Neuronal stem cell (in vitro differentiated cells): ENCODE measurements at regions not wholly inside any gene's neighbourhood (a gene's known extent, or its start where the extent isn't known, plus 50 kb on each side); places are given as distances from the start of the nearest gene placed in this dataset.

Source experiments
- DNase-seq: peaks from one replicate; pipeline ENCODE4 v3.0.0-alpha.2; 2013; ENCODE audit warnings: low spot score
- H2AFZ ChIP-seq: one replicate; pipeline ENCODE4 v1.6.1; 2013; ENCODE audit warnings: mild to moderate bottlenecking, low read length, inconsistent platforms
- H2AK5ac ChIP-seq: 2 replicates; pipeline ENCODE4 v1.6.1; 2013; ENCODE audit warnings: low read depth, mild to moderate bottlenecking, inconsistent platforms, low read length, moderate library complexity, mixed read lengths
- H2BK120ac ChIP-seq: 2 replicates; pipeline ENCODE4 v1.6.1; 2013; ENCODE audit warnings: low read depth, mild to moderate bottlenecking, inconsistent platforms, low read length, moderate library complexity, mixed read lengths
- H2BK12ac ChIP-seq: one replicate; pipeline ENCODE4 v1.6.1; 2013; ENCODE audit warnings: low read length, inconsistent platforms
- H2BK15ac ChIP-seq: 2 replicates; pipeline ENCODE4 v1.6.1; 2013; ENCODE audit warnings: mild to moderate bottlenecking, low read length, inconsistent platforms, mixed read lengths
- H2BK5ac ChIP-seq: one replicate; pipeline ENCODE4 v1.6.1; 2013; ENCODE audit warnings: inconsistent platforms, mild to moderate bottlenecking, low read length, moderate library complexity
- H3K14ac ChIP-seq: one replicate; pipeline ENCODE4 v1.6.1; 2013; ENCODE audit warnings: low read length, inconsistent platforms
- H3K18ac ChIP-seq: 2 replicates; pipeline ENCODE4 v1.6.1; 2013; ENCODE audit warnings: low read length, inconsistent platforms
- H3K23ac ChIP-seq: 2 replicates; pipeline ENCODE4 v1.6.1; 2013; ENCODE audit warnings: low read depth, mild to moderate bottlenecking, mixed read lengths, low read length, inconsistent platforms; ENCODE audit not compliant: poor library complexity
- H3K27ac ChIP-seq: replicated peaks from 3 replicates; pipeline ENCODE4 v1.5.1; 2013; ENCODE audit warnings: low read length, inconsistent platforms
- H3K27me3 ChIP-seq, 3 experiments: 2 replicates each; pipeline ENCODE4 v1.6.1; 2013; ENCODE audit warnings: low read length in 3 of 3, mild to moderate bottlenecking in 2 of 3, inconsistent platforms in 1 of 3, low read depth in 1 of 3, mixed read lengths in 1 of 3, moderate library complexity in 1 of 3; ENCODE audit not compliant: control insufficient read depth in 3 of 3, insufficient read depth in 3 of 3
- H3K36me3 ChIP-seq, 2 donors: replicated peaks in 1 of 2; 2 replicates each; pipeline ENCODE4 v1.6.1; 2013; ENCODE audit warnings: low read length in 2 of 2; ENCODE audit not compliant: control insufficient read depth in 2 of 2, insufficient read depth in 2 of 2
- H3K4ac ChIP-seq: 2 replicates; pipeline ENCODE4 v1.6.1; 2013; ENCODE audit warnings: inconsistent platforms, mild to moderate bottlenecking, low read length, moderate library complexity
- H3K4me1 ChIP-seq, 2 donors: 1 replicate in 1 of 2; 2 replicates in 1 of 2; pipeline ENCODE4 v1.6.1; 2013; ENCODE audit warnings: low read length in 2 of 2, low read depth in 1 of 2; ENCODE audit not compliant: control insufficient read depth in 2 of 2, insufficient read depth in 1 of 2
- H3K4me2 ChIP-seq: one replicate; pipeline ENCODE4 v1.6.1; 2013; ENCODE audit warnings: mild to moderate bottlenecking, low read length, inconsistent platforms; ENCODE audit not compliant: insufficient read depth, poor library complexity, severe bottlenecking
- H3K4me3 ChIP-seq, 2 donors: 2 replicates each; pipeline ENCODE4 v1.5.1; 2013; ENCODE audit warnings: low read length in 2 of 2, mild to moderate bottlenecking in 2 of 2, inconsistent platforms in 1 of 2, moderate library complexity in 1 of 2
- H3K79me1 ChIP-seq: one replicate; pipeline ENCODE4 v1.6.1; 2013; ENCODE audit warnings: low read depth, mild to moderate bottlenecking, inconsistent platforms, low read length, moderate library complexity
- H3K9ac ChIP-seq: one replicate; pipeline ENCODE4 v1.6.1; 2013; ENCODE audit warnings: mild to moderate bottlenecking, low read depth, low read length, inconsistent platforms; ENCODE audit not compliant: poor library complexity
- H3K9me3 ChIP-seq, 2 donors: replicated peaks in 1 of 2; 2 replicates each; pipeline versions ENCODE3 to v1.6.1; 2013; ENCODE audit warnings: low read length in 2 of 2, mild to moderate bottlenecking in 2 of 2, inconsistent platforms in 1 of 2, low read depth in 1 of 2, mixed read lengths in 1 of 2, moderate library complexity in 1 of 2; ENCODE audit not compliant: control insufficient read depth in 2 of 2, insufficient read depth in 1 of 2
- H4K8ac ChIP-seq: one replicate; pipeline ENCODE4 v1.6.1; 2013; ENCODE audit warnings: low read depth, mild to moderate bottlenecking, inconsistent platforms, low read length, moderate library complexity
- H4K91ac ChIP-seq: one replicate; pipeline ENCODE4 v1.6.1; 2013; ENCODE audit warnings: low read length, low read depth, mild to moderate bottlenecking, inconsistent platforms; ENCODE audit not compliant: poor library complexity
- WGBS, 2 donors: extraction: QIAGEN DNeasy Blood & Tissue Kit; methylation state at CpG; one replicate each; pipeline ENCODE4 v1.1.7; 2013; ENCODE audit warnings: missing lambda C conversion rate in 2 of 2, mixed read lengths in 1 of 2; ENCODE audit not compliant: insufficient read length in 2 of 2, insufficient replicate concordance in 1 of 2; ENCODE audit errors: extremely low coverage in 2 of 2; 5-methylcytosine and 5-hydroxymethylcytosine counted together

DNA sequence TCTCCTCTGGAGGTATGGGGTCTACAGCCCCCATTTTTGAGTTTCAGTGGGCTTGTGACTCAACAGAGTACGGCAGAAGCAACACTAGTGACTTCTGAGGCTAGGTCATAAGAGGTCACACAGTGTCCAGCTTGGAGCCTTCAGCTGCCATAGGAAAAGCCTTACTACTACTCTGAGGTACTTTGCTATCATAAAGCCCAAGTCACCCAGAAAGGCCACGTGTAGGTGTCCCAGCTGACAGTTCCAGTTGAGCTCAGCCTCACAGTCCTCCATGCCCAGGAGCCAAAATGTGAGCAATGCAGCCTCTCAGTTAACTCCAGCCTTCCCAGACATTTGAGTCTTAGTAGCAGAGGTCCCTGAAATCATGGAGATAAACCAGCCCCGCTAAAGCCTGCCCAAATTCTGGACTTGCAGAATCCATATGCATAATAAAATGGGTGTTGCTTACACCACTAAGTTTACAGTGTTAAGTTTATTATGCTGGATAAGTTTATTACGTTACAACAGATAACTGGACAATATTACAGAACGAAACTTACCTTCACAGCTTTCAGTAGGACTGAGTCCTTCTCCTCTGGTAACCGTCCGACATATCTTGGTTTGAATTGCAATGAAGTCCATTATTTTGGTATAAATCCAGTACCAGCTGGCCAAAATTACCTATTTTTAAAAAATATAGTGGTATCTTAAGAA is 181.1 kb downstream of the AVL9 start:
- Histone ChIP-seq H3K18ac (no peak overlapping the region), H3K4ac (no peak overlapping the region), H3K23ac (no peak overlapping the region), H3K4me1 (peaks cover 0 to 8% of the 10 kb centered on the region in 2 donors), H2BK120ac (no peak overlapping the region), H2BK5ac (no peak overlapping the region), H3K79me1 (no peaks in the 10 kb centered on the region), H3K36me3 (peaks cover 2 to 11% of the 10 kb centered on the region in 2 donors), H3K9ac (no peak overlapping the region), H2AK5ac (no peak overlapping the region), H3K14ac (no peak overlapping the region), H3K27me3 (no peaks in the 10 kb centered on the region), H2AFZ (no peak overlapping the region), H2BK15ac (no peak overlapping the region), H3K4me2 (no peak overlapping the region), H3K9me3 (peaks cover 3 to 11% of the 10 kb centered on the region in 2 donors), H4K8ac (no peak overlapping the region), H3K4me3 (no peak overlapping the region), H3K27ac (no peak overlapping the region), H2BK12ac (no peak overlapping the region), H4K91ac (no peak overlapping the region)
- WGBS, 2 donors, result no CpG with 5 or more reads among the region's 7 CpGs
- DNase-seq, result no peak

DNA sequence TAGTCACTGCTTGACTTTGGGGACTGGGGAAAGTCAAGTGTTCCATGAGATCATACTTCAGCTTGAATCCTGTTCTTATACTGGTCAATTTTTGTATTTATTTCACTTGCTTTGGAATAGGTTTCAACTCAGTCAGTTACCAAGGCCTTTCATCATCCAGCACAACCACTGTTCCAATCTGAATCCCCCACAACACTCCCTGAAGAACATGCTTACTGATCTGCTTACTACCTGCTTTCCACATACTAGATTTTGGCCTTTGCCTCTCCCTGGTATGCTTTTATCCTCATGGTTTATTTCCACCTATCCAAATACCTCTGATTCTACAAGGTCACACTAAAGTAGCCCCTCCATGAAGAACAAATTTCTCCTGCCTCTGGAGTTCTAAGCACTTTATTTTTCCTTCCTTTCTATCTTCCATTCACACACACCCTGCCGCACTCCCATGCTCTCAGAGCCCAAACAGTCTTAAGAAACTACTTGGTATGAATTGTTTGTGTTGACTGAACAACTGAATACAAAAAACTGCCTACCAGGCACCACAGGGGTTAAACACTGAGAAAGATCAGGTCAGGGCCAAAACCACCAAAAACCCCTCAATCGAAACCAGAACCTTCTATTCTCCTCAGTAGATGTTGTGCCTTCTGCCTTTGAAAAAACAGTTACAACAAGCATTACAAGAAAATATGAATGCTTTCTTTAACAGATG is 178.1 kb downstream of the AVL9 start:
- Histone ChIP-seq H3K4me1 (peaks cover 0 to 6% of the 10 kb centered on the region in 2 donors), H4K91ac (no peak overlapping the region), H3K14ac (no peak overlapping the region), H3K4me3 (no peak overlapping the region), H3K27ac (no peak overlapping the region), H4K8ac (no peak overlapping the region), H3K9me3 (peaks cover 3 to 14% of the 10 kb centered on the region in 2 donors), H3K4ac (no peak overlapping the region), H2AK5ac (no peak overlapping the region), H3K18ac (no peak overlapping the region), H2BK5ac (no peak overlapping the region), H2BK120ac (no peak overlapping the region), H3K4me2 (no peak overlapping the region), H2BK12ac (no peak overlapping the region), H3K79me1 (no peaks in the 10 kb centered on the region), H3K9ac (no peak overlapping the region), H3K27me3 (no peaks in the 10 kb centered on the region), H3K36me3 (peaks cover 2 to 11% of the 10 kb centered on the region in 2 donors), H2BK15ac (no peak overlapping the region), H2AFZ (no peak overlapping the region), H3K23ac (no peak overlapping the region)
- no CpG with 5 or more reads among the region's 2 CpGs for WGBS, 2 donors
- DNase-seq, result no peak

DNA sequence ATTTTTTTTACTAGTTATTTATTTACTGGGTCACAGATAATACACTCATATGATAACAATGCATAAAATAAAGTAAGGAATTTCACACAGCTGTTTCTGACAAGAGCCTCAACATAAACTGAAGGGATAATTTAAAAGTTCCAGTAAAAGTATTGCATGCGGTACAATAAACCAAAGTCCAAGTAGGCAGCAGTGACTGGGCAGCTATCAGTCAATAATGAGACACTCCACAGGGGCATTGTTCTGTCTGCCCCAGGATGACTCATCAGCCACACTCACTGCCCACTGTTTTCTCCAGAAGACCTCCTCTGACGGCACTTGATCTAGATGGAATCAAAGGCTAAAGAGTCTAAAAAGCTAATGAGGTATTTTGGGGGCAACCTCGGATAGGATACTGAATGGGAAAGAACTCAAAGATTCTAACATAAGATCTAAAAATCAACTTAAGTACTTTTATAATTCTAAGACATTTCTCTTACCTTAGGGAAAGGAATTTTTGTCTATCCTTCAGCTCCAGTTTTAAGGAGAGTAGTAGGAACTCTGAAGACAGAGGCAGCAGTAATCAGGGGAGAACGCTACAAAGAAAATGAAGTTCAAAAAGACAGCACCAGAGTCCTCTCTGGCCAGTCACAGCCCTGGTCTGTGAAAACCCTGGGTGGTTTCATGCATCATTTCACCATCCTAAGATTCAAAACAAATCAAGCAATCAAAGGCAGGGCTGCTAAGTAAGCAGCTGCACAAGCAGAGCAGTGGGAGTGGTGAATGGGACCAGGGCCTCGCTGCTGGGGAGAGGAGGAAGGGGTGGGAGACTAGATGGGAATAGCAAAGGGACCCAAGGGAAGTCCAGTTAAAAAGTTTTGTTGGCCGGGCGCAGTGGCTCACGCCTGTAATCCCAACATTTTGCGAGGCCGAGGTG is 175.1 kb downstream of the AVL9 start:
- H4K8ac ChIP-seq, result no peak overlapping the region
- peaks cover 0 to 3% of the 10 kb centered on the region in 2 donors for H3K9me3 ChIP-seq
- no peaks in the 10 kb centered on the region for H3K79me1 ChIP-seq
- H3K27ac ChIP-seq, result no peak overlapping the region
- H2AFZ ChIP-seq, result peak overlapping the region; percentile 51
- no peak overlapping the region for H3K9ac ChIP-seq
- H3K23ac ChIP-seq, result no peak overlapping the region
- WGBS, 2 donors, result no CpG with 5 or more reads among the region's 10 CpGs
- H2BK120ac ChIP-seq, result no peak overlapping the region
- H2AK5ac ChIP-seq, result no peak overlapping the region
- DNase-seq, result peak; percentile 5
- H3K14ac ChIP-seq, result no peak overlapping the region
- no peak overlapping the region for H2BK12ac ChIP-seq
- H3K18ac ChIP-seq, result no peak overlapping the region
- H3K27me3 ChIP-seq, result no peaks in the 10 kb centered on the region
- peaks cover 0 to 2% of the 10 kb centered on the region in 2 donors for H3K36me3 ChIP-seq
- H3K4ac ChIP-seq, result no peak overlapping the region
- peaks cover 0 to 6% of the 10 kb centered on the region in 2 donors for H3K4me1 ChIP-seq
- H3K4me3 ChIP-seq, result no peak overlapping the region
- no peak overlapping the region for H2BK5ac ChIP-seq
- H4K91ac ChIP-seq, result no peak overlapping the region
- no peak overlapping the region for H3K4me2 ChIP-seq
- no peak overlapping the region for H2BK15ac ChIP-seq
